HCT116 (cell line): ENCODE measurements at regions not wholly inside any gene's neighbourhood (a gene's known extent, or its start where the extent isn't known, plus 50 kb on each side); places are given as distances from the start of the nearest gene placed in this dataset.

ENCODE experiments used
- ATAC-seq: fragments of 200-7000 bp; cut with Tn5 transposase; 2 replicates; pipeline ENCODE4 v1.9.1; 2020; ENCODE audit warnings: mild to moderate bottlenecking, moderate library complexity
- BruUV-seq: library from RNA; stranded (reverse); fragments of 400-500 nt; replicated peaks from 2 replicates; lab custom pipeline; 2021; lab: Mats Ljungman, UMichigan
- CTCF ChIA-PET: fragments of 300-600 bp; sonication (Branson Sonifier 250); formaldehyde crosslinking; loops from one replicate; lab custom pipeline; 2021; ENCODE audit warnings: antibody characterized with exemption; lab: Charles Lee
- POLR2A ChIA-PET: fragments of 300-600, 350-600 bp; sonication (Branson Sonifier 250); formaldehyde crosslinking; loops from one replicate; lab custom pipeline; 2021; ENCODE audit warnings: antibody characterized with exemption; lab: Charles Lee
- RAD21 ChIA-PET, 2 experiments: fragments of 300-600 bp; sonication (Branson Sonifier 250); formaldehyde crosslinking; loops; one replicate each; lab custom pipeline; 2023; ENCODE audit warnings: low total read pairs in 2 of 2; ENCODE audit not compliant: uncharacterized antibody in 2 of 2, unreplicated experiment in 2 of 2, low non-redundant PET in 1 of 2; lab: Charles Lee
- DNase-seq: peaks from one replicate; pipeline ENCODE4 v3.0.0-alpha.2; 2010; ENCODE audit warnings: low read depth, low spot score
- H2AFZ ChIP-seq: fragments of 200-600 bp; shearing (Covaris generic), sonication (generic); 2 replicates; pipeline ENCODE4 v1.6.1; 2017; ENCODE audit warnings: low read depth, mixed run types, mixed read lengths, antibody characterized with exemption, low read length; ENCODE audit not compliant: poor library complexity, severe bottlenecking
- H3K27ac ChIP-seq: 2 replicates; pipeline ENCODE4 v1.5.1; 2012; ENCODE audit warnings: low read depth, low read length
- H3K27me3 ChIP-seq: fragments of 200-600 bp; sonication (generic); 2 replicates; pipeline ENCODE4 v1.6.1; 2016; ENCODE audit warnings: mixed run types, low read length, mixed read lengths; ENCODE audit not compliant: insufficient read depth
- H3K36me3 ChIP-seq, 2 experiments: fragments of 200-500 bp in 1 of 2; fragments of 200-600 bp in 1 of 2; sonication (Bioruptor generic) in 1 of 2; sonication (generic) in 1 of 2; 2 replicates each; pipeline versions ENCODE4 v1.5.1 to v1.6.1; 2014 to 2016; ENCODE audit warnings: low read length in 2 of 2, inconsistent platforms in 1 of 2, mixed read lengths in 1 of 2, mixed run types in 1 of 2; ENCODE audit not compliant: insufficient read depth in 2 of 2, control insufficient read depth in 1 of 2
- H3K4me1 ChIP-seq, 2 experiments: fragments of 200-600 bp in 1 of 2; sonication (generic) in 1 of 2; 2 replicates each; pipeline versions ENCODE4 v1.5.1 to v1.6.1; 2012 to 2017; ENCODE audit warnings: low read length in 2 of 2, inconsistent platforms in 1 of 2, mild to moderate bottlenecking in 1 of 2, mixed read lengths in 1 of 2, mixed run types in 1 of 2, moderate library complexity in 1 of 2; ENCODE audit not compliant: insufficient read depth in 2 of 2, control insufficient read depth in 1 of 2
- H3K4me2 ChIP-seq: fragments of 200-600 bp; sonication (generic); 2 replicates; pipeline ENCODE4 v1.6.1; 2017; ENCODE audit warnings: mixed run types, low read length, mixed read lengths
- H3K4me3 ChIP-seq, 2 experiments: fragments of 200-600 bp in 1 of 2; sonication (generic) in 1 of 2; replicated peaks in 1 of 2; 2 replicates each; pipeline ENCODE4 v1.5.1; 2011 to 2016; ENCODE audit warnings: low read length in 2 of 2, control low read depth in 1 of 2, low read depth in 1 of 2, mild to moderate bottlenecking in 1 of 2, mixed read lengths in 1 of 2, mixed run types in 1 of 2
- H3K79me2 ChIP-seq: fragments of 200-600 bp; sonication (generic); 2 replicates; pipeline ENCODE4 v1.6.1; 2017; ENCODE audit warnings: mild to moderate bottlenecking, mixed run types, low read length, moderate library complexity, mixed read lengths; ENCODE audit not compliant: insufficient read depth
- H3K9ac ChIP-seq: fragments of 200-600 bp; sonication (generic); 2 replicates; pipeline ENCODE4 v1.6.1; 2016; ENCODE audit warnings: low read length, mixed read lengths
- H3K9me2 ChIP-seq: fragments of 200-600 bp; sonication (generic), shearing (Covaris generic); 2 replicates; pipeline ENCODE4 v1.6.1; 2017; ENCODE audit warnings: mixed run types, mild to moderate bottlenecking, moderate library complexity; ENCODE audit not compliant: insufficient read depth
- H3K9me3 ChIP-seq, 2 experiments: fragments of 200-500 bp in 1 of 2; fragments of 200-600 bp in 1 of 2; sonication (Bioruptor generic) in 1 of 2; sonication (generic) in 1 of 2; 2 replicates each; pipeline ENCODE4 v1.6.1; 2014 to 2017; ENCODE audit warnings: low read length in 2 of 2, mixed read lengths in 2 of 2, inconsistent platforms in 1 of 2, low read depth in 1 of 2, mild to moderate bottlenecking in 1 of 2, mixed run types in 1 of 2, moderate library complexity in 1 of 2; ENCODE audit not compliant: control insufficient read depth in 1 of 2, insufficient read depth in 1 of 2
- H4K20me1 ChIP-seq: fragments of 200-600 bp; sonication (generic), shearing (Covaris generic); 2 replicates; pipeline ENCODE4 v1.6.1; 2017; ENCODE audit warnings: mixed run types, mild to moderate bottlenecking, moderate library complexity; ENCODE audit not compliant: insufficient read depth
- CEBPB ChIP-seq: IDR thresholded peaks from 2 replicates; pipeline ENCODE4 v1.6.1; 2012; ENCODE audit warnings: low read depth
- EGR1 ChIP-seq: IDR thresholded peaks from 2 replicates; pipeline ENCODE4 v1.6.1; 2012; ENCODE audit warnings: low read depth
- ELF1 ChIP-seq: IDR thresholded peaks from 2 replicates; pipeline ENCODE4 v1.6.1; 2012; ENCODE audit warnings: low read depth, borderline replicate concordance
- EZH2 ChIP-seq: fragments of 200-600 bp; sonication (generic); IDR thresholded peaks from 2 replicates; pipeline ENCODE4 v1.6.1; 2017; ENCODE audit warnings: antibody characterized with exemption, mixed run types
- JUND ChIP-seq: IDR thresholded peaks from 2 replicates; pipeline ENCODE4 v1.6.1; 2012
- POLR2A ChIP-seq: IDR thresholded peaks from 2 replicates; pipeline ENCODE4 v1.7.0; 2011; ENCODE audit warnings: borderline replicate concordance; ENCODE audit not compliant: insufficient read depth, insufficient read length; ENCODE audit errors: extremely low read depth
- POLR2AphosphoS5 ChIP-seq: IDR thresholded peaks from 2 replicates; pipeline ENCODE4 v1.6.1; 2011; ENCODE audit warnings: mild to moderate bottlenecking, low read depth, low read length, moderate library complexity
- RAD21 ChIP-seq: IDR thresholded peaks from 2 replicates; pipeline ENCODE4 v1.6.1; 2012; ENCODE audit warnings: low read depth, mild to moderate bottlenecking
- SIN3A ChIP-seq: IDR thresholded peaks from 2 replicates; pipeline ENCODE4 v1.6.1; 2012; ENCODE audit warnings: low read depth
- ZFX ChIP-seq: fragments of 450-650 bp; IDR thresholded peaks from 2 replicates; pipeline ENCODE4 v1.6.1; 2017
- intact Hi-C: fragments of 100-400 bp; cut with micrococcal nuclease; formaldehyde crosslinking; loops from 2 replicates; pipeline ENCODE4 v1.10.0; 2022
- TF ChIP-seq, protein P1 (sequence below): IDR thresholded peaks from 2 replicates; pipeline ENCODE4 v1.6.1; 2012; ENCODE audit warnings: low read depth
- TF ChIP-seq, protein P2 (sequence below), 3 experiments: fragments of 200-600 bp in 1 of 3; sonication (generic) in 1 of 3; IDR thresholded peaks in 2 of 3; conservative IDR thresholded peaks in 1 of 3; 2 replicates each; pipeline ENCODE4 v1.5.1; 2012 to 2017; ENCODE audit warnings: low read depth in 2 of 3, low read length in 2 of 3, antibody characterized with exemption in 1 of 3, borderline replicate concordance in 1 of 3, control low read depth in 1 of 3, mild to moderate bottlenecking in 1 of 3, mixed read lengths in 1 of 3, mixed run types in 1 of 3, moderate library complexity in 1 of 3; ENCODE audit not compliant: insufficient read depth in 1 of 3

DNA sequence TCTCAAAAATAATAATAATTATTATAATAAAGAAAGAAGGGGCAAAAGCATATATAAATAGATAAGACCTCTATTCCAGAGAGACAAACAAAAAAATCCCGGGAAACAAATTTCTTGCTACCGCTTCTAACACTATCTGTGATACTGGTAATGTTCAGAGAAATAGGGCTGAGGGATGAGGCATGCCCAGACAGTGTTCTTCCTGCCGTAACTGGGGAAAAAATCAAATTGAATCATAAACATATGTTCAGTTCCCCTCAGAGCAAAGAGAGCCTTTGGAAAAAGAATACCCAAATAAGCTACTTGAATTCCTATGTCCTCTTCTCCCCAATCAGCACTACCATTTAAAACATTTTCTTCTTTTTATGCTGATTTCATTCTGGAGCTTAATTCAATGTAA lies 688.0 kb downstream of the KCNJ2 start:
- no peak overlapping the region for H2AFZ ChIP-seq
- ATAC-seq (no peak), DNase-seq (no peak)
- CTCF ChIA-PET, result no interaction called here
- H3K4me2 ChIP-seq, result no peak overlapping the region
- no peaks in the 10 kb centered on the region for H3K79me2 ChIP-seq
- no peaks in the 10 kb centered on the region; a peak in 1 of 4 replicates for H3K4me1 ChIP-seq
- no peak overlapping the region for H3K9ac ChIP-seq
- no peaks in the 10 kb centered on the region for H3K36me3 ChIP-seq
- H3K27me3 ChIP-seq, result no peaks in the 10 kb centered on the region
- H4K20me1 ChIP-seq, result no peaks in the 10 kb centered on the region
- H3K4me3 ChIP-seq, result no peak overlapping the region
- TF ChIP-seq, protein P1, sequence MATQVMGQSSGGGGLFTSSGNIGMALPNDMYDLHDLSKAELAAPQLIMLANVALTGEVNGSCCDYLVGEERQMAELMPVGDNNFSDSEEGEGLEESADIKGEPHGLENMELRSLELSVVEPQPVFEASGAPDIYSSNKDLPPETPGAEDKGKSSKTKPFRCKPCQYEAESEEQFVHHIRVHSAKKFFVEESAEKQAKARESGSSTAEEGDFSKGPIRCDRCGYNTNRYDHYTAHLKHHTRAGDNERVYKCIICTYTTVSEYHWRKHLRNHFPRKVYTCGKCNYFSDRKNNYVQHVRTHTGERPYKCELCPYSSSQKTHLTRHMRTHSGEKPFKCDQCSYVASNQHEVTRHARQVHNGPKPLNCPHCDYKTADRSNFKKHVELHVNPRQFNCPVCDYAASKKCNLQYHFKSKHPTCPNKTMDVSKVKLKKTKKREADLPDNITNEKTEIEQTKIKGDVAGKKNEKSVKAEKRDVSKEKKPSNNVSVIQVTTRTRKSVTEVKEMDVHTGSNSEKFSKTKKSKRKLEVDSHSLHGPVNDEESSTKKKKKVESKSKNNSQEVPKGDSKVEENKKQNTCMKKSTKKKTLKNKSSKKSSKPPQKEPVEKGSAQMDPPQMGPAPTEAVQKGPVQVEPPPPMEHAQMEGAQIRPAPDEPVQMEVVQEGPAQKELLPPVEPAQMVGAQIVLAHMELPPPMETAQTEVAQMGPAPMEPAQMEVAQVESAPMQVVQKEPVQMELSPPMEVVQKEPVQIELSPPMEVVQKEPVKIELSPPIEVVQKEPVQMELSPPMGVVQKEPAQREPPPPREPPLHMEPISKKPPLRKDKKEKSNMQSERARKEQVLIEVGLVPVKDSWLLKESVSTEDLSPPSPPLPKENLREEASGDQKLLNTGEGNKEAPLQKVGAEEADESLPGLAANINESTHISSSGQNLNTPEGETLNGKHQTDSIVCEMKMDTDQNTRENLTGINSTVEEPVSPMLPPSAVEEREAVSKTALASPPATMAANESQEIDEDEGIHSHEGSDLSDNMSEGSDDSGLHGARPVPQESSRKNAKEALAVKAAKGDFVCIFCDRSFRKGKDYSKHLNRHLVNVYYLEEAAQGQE, result no peak
- TF ChIP-seq ELF1, result no peak
- TF ChIP-seq, protein P2, sequence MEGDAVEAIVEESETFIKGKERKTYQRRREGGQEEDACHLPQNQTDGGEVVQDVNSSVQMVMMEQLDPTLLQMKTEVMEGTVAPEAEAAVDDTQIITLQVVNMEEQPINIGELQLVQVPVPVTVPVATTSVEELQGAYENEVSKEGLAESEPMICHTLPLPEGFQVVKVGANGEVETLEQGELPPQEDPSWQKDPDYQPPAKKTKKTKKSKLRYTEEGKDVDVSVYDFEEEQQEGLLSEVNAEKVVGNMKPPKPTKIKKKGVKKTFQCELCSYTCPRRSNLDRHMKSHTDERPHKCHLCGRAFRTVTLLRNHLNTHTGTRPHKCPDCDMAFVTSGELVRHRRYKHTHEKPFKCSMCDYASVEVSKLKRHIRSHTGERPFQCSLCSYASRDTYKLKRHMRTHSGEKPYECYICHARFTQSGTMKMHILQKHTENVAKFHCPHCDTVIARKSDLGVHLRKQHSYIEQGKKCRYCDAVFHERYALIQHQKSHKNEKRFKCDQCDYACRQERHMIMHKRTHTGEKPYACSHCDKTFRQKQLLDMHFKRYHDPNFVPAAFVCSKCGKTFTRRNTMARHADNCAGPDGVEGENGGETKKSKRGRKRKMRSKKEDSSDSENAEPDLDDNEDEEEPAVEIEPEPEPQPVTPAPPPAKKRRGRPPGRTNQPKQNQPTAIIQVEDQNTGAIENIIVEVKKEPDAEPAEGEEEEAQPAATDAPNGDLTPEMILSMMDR (IDR thresholded peaks at IDR 0.05 in 2 of 3, conservative IDR thresholded peaks at IDR 0.05 in 1 of 3; ENCODE audit: borderline replicate concordance in 1 of 3, insufficient read depth in 1 of 3, low read depth in 2 of 3, low read length in 2 of 3), result no peak
- TF ChIP-seq JUND, result no peak
- no peak for TF ChIP-seq RAD21
- TF ChIP-seq EZH2, result no peak
- TF ChIP-seq EGR1, result no peak
- no peak for TF ChIP-seq POLR2A
- TF ChIP-seq SIN3A, result no peak
- TF ChIP-seq POLR2AphosphoS5, result no peak
- no peak for TF ChIP-seq CEBPB
- TF ChIP-seq ZFX, result no peak
- BruUV-seq, result no TSS peak
- intact Hi-C loops, result no loop called here
- RAD21 ChIA-PET, result no interaction called here
- H3K9me2 ChIP-seq, result no peaks in the 10 kb centered on the region
- no peak overlapping the region for H3K27ac ChIP-seq
- POLR2A ChIA-PET, result no interaction called here
- H3K9me3 ChIP-seq, result no peaks in the 10 kb centered on the region
